ENCODE measurements at regions not wholly inside any gene's neighbourhood (a gene's known extent, or its start where the extent isn't known, plus 50 kb on each side); places are given as distances from the start of the nearest gene placed in this dataset.

DNA sequence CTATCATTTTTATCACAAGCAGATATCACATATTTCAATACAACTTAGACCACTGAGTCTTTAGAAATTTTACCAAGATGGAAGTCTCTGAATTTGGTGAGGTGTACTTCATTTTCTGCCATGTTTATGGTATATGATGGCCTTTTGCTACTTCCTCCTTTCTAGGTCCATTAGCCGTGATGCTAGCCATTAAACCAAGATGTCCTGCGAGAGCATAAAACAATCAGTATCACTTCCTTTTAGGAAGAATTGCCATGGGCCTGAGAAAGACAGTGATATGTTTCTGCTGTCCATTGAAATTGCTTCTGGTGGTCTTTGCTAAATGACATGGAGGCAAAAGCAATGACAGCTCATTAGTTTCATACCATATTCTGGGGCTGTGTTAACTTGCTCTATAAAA lies 1851.7 kb upstream of the IGFBP7 start:
- no peak for TF ChIP-seq POLR2A (IDR thresholded peaks at IDR 0.05)
- TF ChIP-seq EP300 (IDR thresholded peaks at IDR 0.05), result no peak

All from sigmoid colon (tissue), 4 donors.